GM12878 (cell line): ENCODE measurements at regions not wholly inside any gene's neighbourhood (a gene's known extent, or its start where the extent isn't known, plus 50 kb on each side); places are given as distances from the start of the nearest gene placed in this dataset.

Experiments used
- ATAC-seq: fragments of 200-7000 bp; cut with Tn5 transposase; 3 replicates; pipeline ENCODE4 v1.9.1; 2020; ENCODE audit warnings: mild to moderate bottlenecking, moderate library complexity
- BruUV-seq: library from RNA; stranded (reverse); fragments of 400-500 nt; replicated peaks from 2 replicates; lab custom pipeline; 2021; lab: Mats Ljungman, UMichigan
- CTCF ChIA-PET: fragments of 300-600 bp; sonication (Branson Sonifier 250); formaldehyde crosslinking; extraction: SDS; loops from one replicate; lab custom pipeline; 2021; ENCODE audit warnings: inconsistent platforms; lab: Yijun Ruan, JAX
- POLR2A ChIA-PET: fragments of 350-600 bp; formaldehyde crosslinking; extraction: SDS; loops from one replicate; lab custom pipeline; 2021; ENCODE audit warnings: inconsistent platforms; lab: Charles Lee
- RAD21 ChIA-PET: fragments of 300-600 bp; sonication (Branson Sonifier 250); formaldehyde crosslinking; loops from one replicate; lab custom pipeline; 2023; ENCODE audit warnings: antibody characterized with exemption; ENCODE audit not compliant: unreplicated experiment; lab: Charles Lee
- SMC1A ChIA-PET: fragments of 300-600 bp; sonication (Branson Sonifier 250); formaldehyde crosslinking; loops from one replicate; lab custom pipeline; 2023; ENCODE audit not compliant: unreplicated experiment, uncharacterized antibody; lab: Charles Lee
- DNase-seq: peaks from one replicate; pipeline ENCODE4 v3.0.0-alpha.2; 2011; ENCODE audit warnings: low read depth, low spot score
- FAIRE-seq: peaks from 3 replicates; lab custom pipeline; 2011; peaks lifted over from hg19 to GRCh38; lab: Jason Lieb, UNC
- H2AFZ ChIP-seq: 2 replicates; pipeline ENCODE4 v1.6.0; 2011; ENCODE audit warnings: low read depth, low read length, control low read depth; ENCODE audit not compliant: control insufficient read depth
- H3K27ac ChIP-seq: 2 replicates; pipeline ENCODE4 v1.5.1; 2011; ENCODE audit warnings: control low read depth; ENCODE audit not compliant: control insufficient read depth, insufficient read depth
- H3K27me3 ChIP-seq, 2 experiments: replicated peaks in 1 of 2; 2 replicates each; pipeline versions ENCODE4 v1.6.0 to v1.6.1; 2011; ENCODE audit warnings: low read length in 1 of 2; ENCODE audit not compliant: control insufficient read depth in 2 of 2, insufficient read depth in 2 of 2
- H3K36me3 ChIP-seq, 2 experiments: 2 replicates each; pipeline ENCODE4 v1.5.1; 2011; ENCODE audit warnings: low read length in 1 of 2; ENCODE audit not compliant: control insufficient read depth in 2 of 2, insufficient read depth in 2 of 2
- H3K4me1 ChIP-seq: 2 replicates; pipeline ENCODE4 v1.6.1; 2011; ENCODE audit warnings: mild to moderate bottlenecking, low read length, moderate library complexity, mixed read lengths; ENCODE audit not compliant: control insufficient read depth, insufficient read depth
- H3K4me2 ChIP-seq: 2 replicates; pipeline ENCODE4 v1.6.0; 2011; ENCODE audit warnings: control low read depth; ENCODE audit not compliant: control insufficient read depth, insufficient read depth
- H3K4me3 ChIP-seq: fragments of 200-600 bp; sonication (generic); 2 replicates; pipeline ENCODE4 v1.5.1; 2016
- H3K79me2 ChIP-seq: 2 replicates; pipeline ENCODE4 v1.6.0; 2011; ENCODE audit warnings: low read length; ENCODE audit not compliant: control insufficient read depth, insufficient read depth
- H3K9ac ChIP-seq: 2 replicates; pipeline ENCODE4 v1.8.0; 2011; ENCODE audit warnings: low read length, control low read depth, mixed read lengths; ENCODE audit not compliant: control insufficient read depth, insufficient read depth
- H3K9me3 ChIP-seq: replicated peaks from 3 replicates; pipeline ENCODE4 v1.5.1; 2011; ENCODE audit warnings: mild to moderate bottlenecking, low read length; ENCODE audit not compliant: control insufficient read depth, insufficient read depth
- H4K20me1 ChIP-seq: 2 replicates; pipeline ENCODE4 v1.6.0; 2011; ENCODE audit not compliant: control insufficient read depth, insufficient read depth
- BCL11A ChIP-seq: IDR thresholded peaks from 2 replicates; pipeline ENCODE4 v1.6.1; 2011; ENCODE audit warnings: low read depth, low read length
- BRCA1 ChIP-seq: IDR thresholded peaks from 2 replicates; pipeline ENCODE4 v1.6.1; 2011; ENCODE audit warnings: low read depth, low read length, improper control_type of control experiment
- CHD2 ChIP-seq: IDR thresholded peaks from 2 replicates; pipeline ENCODE4 v1.6.1; 2011; ENCODE audit warnings: low read depth, low read length, improper control_type of control experiment, borderline replicate concordance
- EZH2 ChIP-seq: IDR thresholded peaks from 2 replicates; pipeline ENCODE4 v1.6.1; 2012; ENCODE audit warnings: low read depth, mild to moderate bottlenecking, control low read depth, inconsistent platforms, low read length, borderline replicate concordance; ENCODE audit not compliant: control insufficient read depth
- JUND ChIP-seq: IDR thresholded peaks from 2 replicates; pipeline ENCODE4 v1.6.1; 2012; ENCODE audit warnings: low read depth, mild to moderate bottlenecking, low read length, improper control_type of control experiment, moderate library complexity
- RCOR1 ChIP-seq: conservative IDR thresholded peaks from 2 replicates; pipeline ENCODE4 v1.6.1; 2012; ENCODE audit warnings: low read depth, low read length, improper control_type of control experiment
- ZNF24 ChIP-seq: fragments of 450-650 bp; IDR thresholded peaks from 2 replicates; pipeline ENCODE4 v1.6.1; 2017; ENCODE audit warnings: antibody characterized with exemption, mild to moderate bottlenecking
- WGBS: methylation state at CpG from one replicate; pipeline ENCODE4 v1.1.6; 2016; ENCODE audit warnings: low lambda C conversion rate; ENCODE audit not compliant: insufficient replicate concordance, insufficient coverage; ENCODE audit errors: missing lambda C conversion rate; 5-methylcytosine and 5-hydroxymethylcytosine counted together
- in situ Hi-C: fragments of 300-500 bp; cut with MboI; formaldehyde crosslinking; loops from 9 replicates; pipeline ENCODE4 v1.14.3; 2018; ENCODE audit warnings: mixed read lengths
- intact Hi-C: fragments of 100-400 bp; cut with micrococcal nuclease; formaldehyde crosslinking; loops from one replicate; pipeline ENCODE4 v1.14.2; 2022; ENCODE audit not compliant: unreplicated experiment
- TF ChIP-seq, protein P1 (sequence below): fragments of 450-650 bp; formaldehyde crosslinking; IDR thresholded peaks from 2 replicates; pipeline ENCODE4 v1.5.0; 2022; ENCODE audit warnings: mild to moderate bottlenecking, missing genetic modification characterization
- TF ChIP-seq, protein P2 (sequence below): fragments of 450-650 bp; IDR thresholded peaks from 2 replicates; pipeline ENCODE4 v1.6.1; 2017; ENCODE audit warnings: mild to moderate bottlenecking, moderate library complexity
- TF ChIP-seq, protein P3 (sequence below): fragments of 450-650 bp; IDR thresholded peaks from 2 replicates; pipeline ENCODE4 v1.6.1; 2014; ENCODE audit warnings: mild to moderate bottlenecking
- TF ChIP-seq, protein P4 (sequence below): fragments of 450-650 bp; IDR thresholded peaks from 2 replicates; pipeline ENCODE4 v1.6.1; 2016; ENCODE audit warnings: mild to moderate bottlenecking

DNA sequence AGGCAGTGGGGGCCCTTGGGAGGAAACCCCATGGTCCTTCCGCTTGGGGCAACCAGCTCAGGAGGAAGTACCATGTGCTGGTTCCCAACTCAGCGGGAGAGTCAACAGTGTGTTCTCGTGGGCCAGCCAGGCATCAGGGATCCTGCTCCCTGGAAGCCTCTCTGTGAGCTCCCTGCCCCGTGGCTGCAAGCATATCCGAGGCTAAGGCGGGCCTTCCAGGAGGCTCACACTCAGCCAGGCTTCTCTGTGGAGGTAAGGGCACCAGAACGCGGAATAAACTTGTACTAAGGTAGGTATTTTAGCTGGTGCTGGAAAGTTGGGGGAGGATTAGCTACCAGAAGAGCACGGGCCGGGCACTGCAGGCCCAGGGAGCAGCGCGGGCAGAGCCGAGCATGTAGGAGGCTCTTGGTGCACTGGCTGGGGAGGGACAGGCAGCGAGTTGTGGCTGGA, 74.7 kb upstream of the POU3F1 start (continued):
- TF ChIP-seq, protein P1, sequence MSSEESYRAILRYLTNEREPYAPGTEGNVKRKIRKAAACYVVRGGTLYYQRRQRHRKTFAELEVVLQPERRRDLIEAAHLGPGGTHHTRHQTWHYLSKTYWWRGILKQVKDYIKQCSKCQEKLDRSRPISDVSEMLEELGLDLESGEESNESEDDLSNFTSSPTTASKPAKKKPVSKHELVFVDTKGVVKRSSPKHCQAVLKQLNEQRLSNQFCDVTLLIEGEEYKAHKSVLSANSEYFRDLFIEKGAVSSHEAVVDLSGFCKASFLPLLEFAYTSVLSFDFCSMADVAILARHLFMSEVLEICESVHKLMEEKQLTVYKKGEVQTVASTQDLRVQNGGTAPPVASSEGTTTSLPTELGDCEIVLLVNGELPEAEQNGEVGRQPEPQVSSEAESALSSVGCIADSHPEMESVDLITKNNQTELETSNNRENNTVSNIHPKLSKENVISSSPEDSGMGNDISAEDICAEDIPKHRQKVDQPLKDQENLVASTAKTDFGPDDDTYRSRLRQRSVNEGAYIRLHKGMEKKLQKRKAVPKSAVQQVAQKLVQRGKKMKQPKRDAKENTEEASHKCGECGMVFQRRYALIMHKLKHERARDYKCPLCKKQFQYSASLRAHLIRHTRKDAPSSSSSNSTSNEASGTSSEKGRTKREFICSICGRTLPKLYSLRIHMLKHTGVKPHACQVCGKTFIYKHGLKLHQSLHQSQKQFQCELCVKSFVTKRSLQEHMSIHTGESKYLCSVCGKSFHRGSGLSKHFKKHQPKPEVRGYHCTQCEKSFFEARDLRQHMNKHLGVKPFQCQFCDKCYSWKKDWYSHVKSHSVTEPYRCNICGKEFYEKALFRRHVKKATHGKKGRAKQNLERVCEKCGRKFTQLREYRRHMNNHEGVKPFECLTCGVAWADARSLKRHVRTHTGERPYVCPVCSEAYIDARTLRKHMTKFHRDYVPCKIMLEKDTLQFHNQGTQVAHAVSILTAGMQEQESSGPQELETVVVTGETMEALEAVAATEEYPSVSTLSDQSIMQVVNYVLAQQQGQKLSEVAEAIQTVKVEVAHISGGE (CRISPR knock-in tag): no peak
- TF ChIP-seq BRCA1: no peak

DNA sequence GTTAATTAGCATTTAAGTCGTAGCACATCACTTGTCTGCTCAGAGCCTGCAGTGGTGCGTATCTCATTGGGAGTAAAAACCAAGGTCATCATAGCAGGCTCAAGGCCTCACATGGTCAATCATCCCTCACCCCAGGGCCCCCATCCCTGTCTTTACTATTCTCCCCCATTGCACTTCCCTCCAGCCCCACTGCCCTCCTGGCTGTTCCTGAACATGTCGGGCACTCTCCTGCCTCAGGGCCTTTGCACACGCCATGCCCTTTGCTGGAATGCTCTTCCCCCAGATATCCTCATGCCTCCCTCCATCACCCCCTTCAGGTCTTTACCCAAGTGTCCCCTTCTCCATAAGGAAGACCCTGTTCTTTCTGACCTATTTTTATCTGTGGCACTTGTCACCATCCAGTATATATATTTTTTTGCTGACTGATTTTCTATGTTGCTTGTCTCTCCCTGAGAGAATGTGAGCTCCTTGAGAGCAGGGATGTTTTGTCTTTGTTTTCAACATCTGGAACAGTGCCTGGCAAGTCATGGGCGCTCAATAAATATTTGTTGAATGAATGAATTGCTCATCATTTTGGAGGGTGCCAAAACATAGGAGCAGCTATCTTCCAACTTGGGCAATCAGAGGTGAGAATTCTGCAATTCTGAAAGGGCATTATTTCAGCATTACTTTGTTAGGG, 74.1 kb upstream of the POU3F1 start:
- no peak for ATAC-seq
- H3K36me3 ChIP-seq: no peaks in the 10 kb centered on the region
- no peaks in the 10 kb centered on the region for H3K79me2 ChIP-seq
- H3K9ac ChIP-seq: no peak overlapping the region
- ChIA-PET SMC1A (interaction anchor here (1.5 kb wide), 1 partner anchor 10 kb away, joined by 4 read pairs; no protein-coding TSS in a partner anchor), RAD21 (no interaction called here), CTCF (no interaction called here), POLR2A (no interaction called here)
- no peaks in the 10 kb centered on the region for H3K4me1 ChIP-seq
- H3K27me3 ChIP-seq: no peaks in the 10 kb centered on the region; a peak in 1 of 4 replicates
- intact Hi-C loops: no loop called here
- no peak overlapping the region for H3K4me3 ChIP-seq
- no peaks in the 10 kb centered on the region for H4K20me1 ChIP-seq
- 23% methylated on average over 4 of the region's 5 CpGs for WGBS
- DNase-seq: no peak
- in situ Hi-C loops: loop anchor here (5.0 kb wide), 1 partner anchor 52 kb away; no protein-coding TSS in a partner anchor
- no peak overlapping the region for H2AFZ ChIP-seq
- FAIRE-seq: no peak
- BruUV-seq: no TSS peak
- H3K27ac ChIP-seq: no peak overlapping the region
- no peak overlapping the region for H3K4me2 ChIP-seq
- H3K9me3 ChIP-seq: no peaks in the 10 kb centered on the region
- TF ChIP-seq, protein P2, sequence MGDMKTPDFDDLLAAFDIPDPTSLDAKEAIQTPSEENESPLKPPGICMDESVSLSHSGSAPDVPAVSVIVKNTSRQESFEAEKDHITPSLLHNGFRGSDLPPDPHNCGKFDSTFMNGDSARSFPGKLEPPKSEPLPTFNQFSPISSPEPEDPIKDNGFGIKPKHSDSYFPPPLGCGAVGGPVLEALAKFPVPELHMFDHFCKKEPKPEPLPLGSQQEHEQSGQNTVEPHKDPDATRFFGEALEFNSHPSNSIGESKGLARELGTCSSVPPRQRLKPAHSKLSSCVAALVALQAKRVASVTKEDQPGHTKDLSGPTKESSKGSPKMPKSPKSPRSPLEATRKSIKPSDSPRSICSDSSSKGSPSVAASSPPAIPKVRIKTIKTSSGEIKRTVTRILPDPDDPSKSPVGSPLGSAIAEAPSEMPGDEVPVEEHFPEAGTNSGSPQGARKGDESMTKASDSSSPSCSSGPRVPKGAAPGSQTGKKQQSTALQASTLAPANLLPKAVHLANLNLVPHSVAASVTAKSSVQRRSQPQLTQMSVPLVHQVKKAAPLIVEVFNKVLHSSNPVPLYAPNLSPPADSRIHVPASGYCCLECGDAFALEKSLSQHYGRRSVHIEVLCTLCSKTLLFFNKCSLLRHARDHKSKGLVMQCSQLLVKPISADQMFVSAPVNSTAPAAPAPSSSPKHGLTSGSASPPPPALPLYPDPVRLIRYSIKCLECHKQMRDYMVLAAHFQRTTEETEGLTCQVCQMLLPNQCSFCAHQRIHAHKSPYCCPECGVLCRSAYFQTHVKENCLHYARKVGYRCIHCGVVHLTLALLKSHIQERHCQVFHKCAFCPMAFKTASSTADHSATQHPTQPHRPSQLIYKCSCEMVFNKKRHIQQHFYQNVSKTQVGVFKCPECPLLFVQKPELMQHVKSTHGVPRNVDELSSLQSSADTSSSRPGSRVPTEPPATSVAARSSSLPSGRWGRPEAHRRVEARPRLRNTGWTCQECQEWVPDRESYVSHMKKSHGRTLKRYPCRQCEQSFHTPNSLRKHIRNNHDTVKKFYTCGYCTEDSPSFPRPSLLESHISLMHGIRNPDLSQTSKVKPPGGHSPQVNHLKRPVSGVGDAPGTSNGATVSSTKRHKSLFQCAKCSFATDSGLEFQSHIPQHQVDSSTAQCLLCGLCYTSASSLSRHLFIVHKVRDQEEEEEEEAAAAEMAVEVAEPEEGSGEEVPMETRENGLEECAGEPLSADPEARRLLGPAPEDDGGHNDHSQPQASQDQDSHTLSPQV: no peak
- TF ChIP-seq EZH2: no peak
- TF ChIP-seq JUND: no peak
- TF ChIP-seq, protein P3, sequence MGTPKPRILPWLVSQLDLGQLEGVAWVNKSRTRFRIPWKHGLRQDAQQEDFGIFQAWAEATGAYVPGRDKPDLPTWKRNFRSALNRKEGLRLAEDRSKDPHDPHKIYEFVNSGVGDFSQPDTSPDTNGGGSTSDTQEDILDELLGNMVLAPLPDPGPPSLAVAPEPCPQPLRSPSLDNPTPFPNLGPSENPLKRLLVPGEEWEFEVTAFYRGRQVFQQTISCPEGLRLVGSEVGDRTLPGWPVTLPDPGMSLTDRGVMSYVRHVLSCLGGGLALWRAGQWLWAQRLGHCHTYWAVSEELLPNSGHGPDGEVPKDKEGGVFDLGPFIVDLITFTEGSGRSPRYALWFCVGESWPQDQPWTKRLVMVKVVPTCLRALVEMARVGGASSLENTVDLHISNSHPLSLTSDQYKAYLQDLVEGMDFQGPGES: no peak
- no peak for TF ChIP-seq ZNF24
- no peak for TF ChIP-seq CHD2
- no peak for TF ChIP-seq RCOR1
- TF ChIP-seq, protein P4, sequence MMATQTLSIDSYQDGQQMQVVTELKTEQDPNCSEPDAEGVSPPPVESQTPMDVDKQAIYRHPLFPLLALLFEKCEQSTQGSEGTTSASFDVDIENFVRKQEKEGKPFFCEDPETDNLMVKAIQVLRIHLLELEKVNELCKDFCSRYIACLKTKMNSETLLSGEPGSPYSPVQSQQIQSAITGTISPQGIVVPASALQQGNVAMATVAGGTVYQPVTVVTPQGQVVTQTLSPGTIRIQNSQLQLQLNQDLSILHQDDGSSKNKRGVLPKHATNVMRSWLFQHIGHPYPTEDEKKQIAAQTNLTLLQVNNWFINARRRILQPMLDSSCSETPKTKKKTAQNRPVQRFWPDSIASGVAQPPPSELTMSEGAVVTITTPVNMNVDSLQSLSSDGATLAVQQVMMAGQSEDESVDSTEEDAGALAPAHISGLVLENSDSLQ: no peak
- TF ChIP-seq BCL11A: no peak
